Neuronal stem cell (in vitro differentiated cells): ENCODE measurements at regions not wholly inside any gene's neighbourhood (a gene's known extent, or its start where the extent isn't known, plus 50 kb on each side); places are given as distances from the start of the nearest gene placed in this dataset.

Experiments used
- DNase-seq: peaks from one replicate; pipeline ENCODE4 v3.0.0-alpha.2; 2013; ENCODE audit warnings: low spot score
- H2AFZ ChIP-seq: one replicate; pipeline ENCODE4 v1.6.1; 2013; ENCODE audit warnings: mild to moderate bottlenecking, low read length, inconsistent platforms
- H2AK5ac ChIP-seq: 2 replicates; pipeline ENCODE4 v1.6.1; 2013; ENCODE audit warnings: low read depth, mild to moderate bottlenecking, inconsistent platforms, low read length, moderate library complexity, mixed read lengths
- H2BK120ac ChIP-seq: 2 replicates; pipeline ENCODE4 v1.6.1; 2013; ENCODE audit warnings: low read depth, mild to moderate bottlenecking, inconsistent platforms, low read length, moderate library complexity, mixed read lengths
- H2BK12ac ChIP-seq: one replicate; pipeline ENCODE4 v1.6.1; 2013; ENCODE audit warnings: low read length, inconsistent platforms
- H2BK15ac ChIP-seq: 2 replicates; pipeline ENCODE4 v1.6.1; 2013; ENCODE audit warnings: mild to moderate bottlenecking, low read length, inconsistent platforms, mixed read lengths
- H2BK5ac ChIP-seq: one replicate; pipeline ENCODE4 v1.6.1; 2013; ENCODE audit warnings: inconsistent platforms, mild to moderate bottlenecking, low read length, moderate library complexity
- H3K14ac ChIP-seq: one replicate; pipeline ENCODE4 v1.6.1; 2013; ENCODE audit warnings: low read length, inconsistent platforms
- H3K18ac ChIP-seq: 2 replicates; pipeline ENCODE4 v1.6.1; 2013; ENCODE audit warnings: low read length, inconsistent platforms
- H3K23ac ChIP-seq: 2 replicates; pipeline ENCODE4 v1.6.1; 2013; ENCODE audit warnings: low read depth, mild to moderate bottlenecking, mixed read lengths, low read length, inconsistent platforms; ENCODE audit not compliant: poor library complexity
- H3K27ac ChIP-seq: replicated peaks from 3 replicates; pipeline ENCODE4 v1.5.1; 2013; ENCODE audit warnings: low read length, inconsistent platforms
- H3K27me3 ChIP-seq, 3 experiments: 2 replicates each; pipeline ENCODE4 v1.6.1; 2013; ENCODE audit warnings: low read length in 3 of 3, mild to moderate bottlenecking in 2 of 3, inconsistent platforms in 1 of 3, low read depth in 1 of 3, mixed read lengths in 1 of 3, moderate library complexity in 1 of 3; ENCODE audit not compliant: control insufficient read depth in 3 of 3, insufficient read depth in 3 of 3
- H3K36me3 ChIP-seq, 2 donors: replicated peaks in 1 of 2; 2 replicates each; pipeline ENCODE4 v1.6.1; 2013; ENCODE audit warnings: low read length in 2 of 2; ENCODE audit not compliant: control insufficient read depth in 2 of 2, insufficient read depth in 2 of 2
- H3K4ac ChIP-seq: 2 replicates; pipeline ENCODE4 v1.6.1; 2013; ENCODE audit warnings: inconsistent platforms, mild to moderate bottlenecking, low read length, moderate library complexity
- H3K4me1 ChIP-seq, 2 donors: 1 replicate in 1 of 2; 2 replicates in 1 of 2; pipeline ENCODE4 v1.6.1; 2013; ENCODE audit warnings: low read length in 2 of 2, low read depth in 1 of 2; ENCODE audit not compliant: control insufficient read depth in 2 of 2, insufficient read depth in 1 of 2
- H3K4me2 ChIP-seq: one replicate; pipeline ENCODE4 v1.6.1; 2013; ENCODE audit warnings: mild to moderate bottlenecking, low read length, inconsistent platforms; ENCODE audit not compliant: insufficient read depth, poor library complexity, severe bottlenecking
- H3K4me3 ChIP-seq, 2 donors: 2 replicates each; pipeline ENCODE4 v1.5.1; 2013; ENCODE audit warnings: low read length in 2 of 2, mild to moderate bottlenecking in 2 of 2, inconsistent platforms in 1 of 2, moderate library complexity in 1 of 2
- H3K79me1 ChIP-seq: one replicate; pipeline ENCODE4 v1.6.1; 2013; ENCODE audit warnings: low read depth, mild to moderate bottlenecking, inconsistent platforms, low read length, moderate library complexity
- H3K9ac ChIP-seq: one replicate; pipeline ENCODE4 v1.6.1; 2013; ENCODE audit warnings: mild to moderate bottlenecking, low read depth, low read length, inconsistent platforms; ENCODE audit not compliant: poor library complexity
- H3K9me3 ChIP-seq, 2 donors: replicated peaks in 1 of 2; 2 replicates each; pipeline versions ENCODE3 to v1.6.1; 2013; ENCODE audit warnings: low read length in 2 of 2, mild to moderate bottlenecking in 2 of 2, inconsistent platforms in 1 of 2, low read depth in 1 of 2, mixed read lengths in 1 of 2, moderate library complexity in 1 of 2; ENCODE audit not compliant: control insufficient read depth in 2 of 2, insufficient read depth in 1 of 2
- H4K8ac ChIP-seq: one replicate; pipeline ENCODE4 v1.6.1; 2013; ENCODE audit warnings: low read depth, mild to moderate bottlenecking, inconsistent platforms, low read length, moderate library complexity
- H4K91ac ChIP-seq: one replicate; pipeline ENCODE4 v1.6.1; 2013; ENCODE audit warnings: low read length, low read depth, mild to moderate bottlenecking, inconsistent platforms; ENCODE audit not compliant: poor library complexity
- WGBS, 2 donors: extraction: QIAGEN DNeasy Blood & Tissue Kit; methylation state at CpG; one replicate each; pipeline ENCODE4 v1.1.7; 2013; ENCODE audit warnings: missing lambda C conversion rate in 2 of 2, mixed read lengths in 1 of 2; ENCODE audit not compliant: insufficient read length in 2 of 2, insufficient replicate concordance in 1 of 2; ENCODE audit errors: extremely low coverage in 2 of 2; 5-methylcytosine and 5-hydroxymethylcytosine counted together

DNA sequence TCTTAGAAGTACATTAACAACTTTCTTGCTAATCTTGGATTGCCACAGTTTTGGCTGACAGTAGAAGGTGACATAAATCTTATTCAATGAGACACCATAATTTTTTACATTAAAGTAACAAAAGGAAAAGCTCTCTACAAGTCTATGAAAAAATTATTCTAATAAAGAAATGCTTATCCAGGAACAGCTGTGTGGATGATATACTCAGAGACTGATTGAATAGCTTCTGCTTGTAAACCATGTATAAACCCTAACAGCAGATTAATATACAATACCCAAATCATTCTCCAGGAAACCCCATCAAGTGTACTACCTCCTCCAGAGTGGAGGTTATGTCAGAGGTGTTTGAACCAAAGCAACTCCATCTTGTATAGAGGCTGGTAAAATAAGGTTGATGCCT is 581.4 kb upstream of the PTGER4 start:
- Histone ChIP-seq H3K14ac (no peak overlapping the region), H3K4me3 (no peak overlapping the region), H3K27ac (no peak overlapping the region), H2BK15ac (no peak overlapping the region), H3K79me1 (no peaks in the 10 kb centered on the region), H3K9me3 (peaks cover 0 to 2% of the 10 kb centered on the region in 2 donors), H2BK12ac (no peak overlapping the region), H3K4me1 (no peaks in the 10 kb centered on the region), H3K36me3 (no peaks in the 10 kb centered on the region), H3K4me2 (no peak overlapping the region), H3K23ac (no peak overlapping the region), H3K18ac (no peak overlapping the region), H3K9ac (no peak overlapping the region), H2AK5ac (no peak overlapping the region), H4K91ac (no peak overlapping the region), H2BK5ac (no peak overlapping the region), H2BK120ac (no peak overlapping the region), H3K4ac (no peak overlapping the region), H2AFZ (no peak overlapping the region), H4K8ac (no peak overlapping the region), H3K27me3 (no peaks in the 10 kb centered on the region)
- no peak for DNase-seq

DNA sequence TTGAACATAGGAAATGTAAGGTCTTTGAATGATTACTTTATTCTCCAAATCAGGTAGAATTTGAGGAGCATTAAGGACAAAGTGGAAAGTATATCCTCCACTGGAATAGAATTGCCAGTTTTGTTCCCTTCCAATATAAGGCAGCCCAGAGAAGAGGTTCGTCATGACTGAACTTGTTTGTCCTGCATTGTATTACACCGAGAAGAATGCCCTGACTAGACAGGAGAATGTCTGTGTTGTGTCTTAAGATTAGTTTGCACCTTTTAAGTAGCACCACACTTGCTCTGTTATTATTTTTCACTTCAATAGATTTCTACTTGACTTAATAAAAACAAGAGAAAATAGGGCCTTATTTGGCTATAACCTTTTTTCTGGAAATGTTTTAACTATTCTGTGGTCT is 586.2 kb upstream of the PTGER4 start:
- no peak overlapping the region for H3K27ac ChIP-seq
- H2AK5ac ChIP-seq = no peak overlapping the region
- no peaks in the 10 kb centered on the region for H3K79me1 ChIP-seq

DNA sequence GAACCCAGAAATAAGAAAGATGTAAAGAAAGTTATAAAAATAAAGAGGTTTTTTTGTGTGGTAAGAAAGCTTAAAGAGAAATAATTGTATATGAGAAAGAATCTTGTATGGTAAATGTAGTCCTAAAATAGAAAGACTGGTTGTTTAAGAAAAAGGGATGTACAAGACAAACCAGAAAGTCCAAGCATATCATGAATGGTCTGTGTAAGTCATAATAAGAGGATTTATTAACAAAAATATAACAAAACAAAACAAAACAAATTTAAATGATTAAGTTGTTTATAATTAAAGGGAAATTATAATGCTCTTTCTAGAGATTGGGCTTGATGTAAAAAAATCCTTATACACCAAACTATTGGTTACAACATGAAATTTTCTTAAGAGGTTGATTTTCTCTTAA is 590.4 kb upstream of the PTGER4 start:
- H3K79me1 ChIP-seq = no peaks in the 10 kb centered on the region
- H3K36me3 ChIP-seq = no peaks in the 10 kb centered on the region
- no peaks in the 10 kb centered on the region for H3K27me3 ChIP-seq
- peaks cover 2 to 5% of the 10 kb centered on the region in 2 donors for H3K9me3 ChIP-seq
- H3K18ac ChIP-seq = no peak overlapping the region
- H3K27ac ChIP-seq = no peak overlapping the region
- H3K4me3 ChIP-seq = no peak overlapping the region
- no peak overlapping the region for H3K4ac ChIP-seq
- H2AK5ac ChIP-seq = no peak overlapping the region
- no peak overlapping the region for H3K9ac ChIP-seq
- no peak overlapping the region for H2BK5ac ChIP-seq
- H2AFZ ChIP-seq = no peak overlapping the region
- H4K8ac ChIP-seq = no peak overlapping the region
- H4K91ac ChIP-seq = no peak overlapping the region
- DNase-seq = peak; percentile 9
- no peak overlapping the region for H3K4me2 ChIP-seq
- no peak overlapping the region for H2BK15ac ChIP-seq
- H3K14ac ChIP-seq = no peak overlapping the region
- no peak overlapping the region for H2BK120ac ChIP-seq
- no peak overlapping the region for H2BK12ac ChIP-seq
- H3K23ac ChIP-seq = no peak overlapping the region
- H3K4me1 ChIP-seq = no peaks in the 10 kb centered on the region

More for the DNA sequence above, 586.2 kb upstream of the PTGER4 start:
- Histone ChIP-seq H3K4me1 (no peaks in the 10 kb centered on the region), H4K91ac (no peak overlapping the region), H3K4me3 (no peak overlapping the region), H3K18ac (no peak overlapping the region), H3K4ac (no peak overlapping the region), H3K23ac (no peak overlapping the region), H2AFZ (no peak overlapping the region), H2BK12ac (no peak overlapping the region), H3K9ac (no peak overlapping the region), H3K14ac (no peak overlapping the region), H3K36me3 (no peaks in the 10 kb centered on the region), H3K4me2 (no peak overlapping the region), H3K27me3 (no peaks in the 10 kb centered on the region), H2BK15ac (no peak overlapping the region), H3K9me3 (peaks cover 2 to 5% of the 10 kb centered on the region in 2 donors), H2BK5ac (no peak overlapping the region), H2BK120ac (no peak overlapping the region), H4K8ac (no peak overlapping the region)
- DNase-seq = no peak
- WGBS, 2 donors = no CpG with 5 or more reads among the region's 2 CpGs

DNA sequence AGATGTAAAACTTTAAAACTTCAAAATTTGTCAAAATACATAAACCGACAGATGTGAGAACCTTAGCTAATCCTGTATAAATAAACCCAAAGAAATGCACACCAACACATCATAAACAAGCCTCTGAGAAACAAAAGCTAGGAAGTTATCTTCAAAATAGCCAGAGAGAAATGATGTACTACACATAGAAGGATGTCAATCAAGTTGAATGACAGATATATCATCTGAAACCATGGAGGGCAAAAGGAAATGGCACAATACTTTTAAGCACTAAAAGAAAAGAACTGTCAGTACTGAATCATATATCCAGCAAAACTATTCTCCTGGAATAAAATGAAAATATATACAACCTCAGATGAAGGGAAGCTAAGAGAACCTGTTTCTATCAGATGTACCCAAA is 595.1 kb upstream of the PTGER4 start:
- Histone ChIP-seq H3K36me3 (no peaks in the 10 kb centered on the region), H3K27me3 (no peaks in the 10 kb centered on the region), H2BK15ac (no peak overlapping the region), H3K4me1 (no peaks in the 10 kb centered on the region), H2BK120ac (no peak overlapping the region), H4K91ac (no peak overlapping the region), H3K4me3 (no peak overlapping the region), H4K8ac (no peak overlapping the region), H3K4me2 (no peak overlapping the region), H3K4ac (no peak overlapping the region), H3K27ac (no peak overlapping the region), H2BK12ac (no peak overlapping the region), H3K9me3 (no peaks in the 10 kb centered on the region), H3K9ac (no peak overlapping the region), H3K79me1 (no peaks in the 10 kb centered on the region), H2AK5ac (no peak overlapping the region), H3K23ac (no peak overlapping the region), H3K14ac (no peak overlapping the region), H2AFZ (no peak overlapping the region), H3K18ac (no peak overlapping the region), H2BK5ac (no peak overlapping the region)
- WGBS, 2 donors = no CpG with 5 or more reads among the region's 1 CpG
- no peak for DNase-seq
